SK-N-SH (cell line): ENCODE measurements at regions not wholly inside any gene's neighbourhood (a gene's known extent, or its start where the extent isn't known, plus 50 kb on each side); places are given as distances from the start of the nearest gene placed in this dataset.

Source experiments
- CTCF ChIA-PET: fragments of 300-600, 350-600 bp; formaldehyde crosslinking; extraction: SDS; loops from one replicate; lab custom pipeline; 2021; lab: Yijun Ruan, JAX
- POLR2A ChIA-PET: fragments of 350-600 bp; sonication (Branson Sonifier 250); formaldehyde crosslinking; extraction: SDS; loops from one replicate; lab custom pipeline; 2020; ENCODE audit warnings: antibody characterized with exemption, inconsistent platforms; lab: Yijun Ruan, JAX
- DNase-seq: peaks from one replicate; pipeline ENCODE4 v3.0.0; 2012
- H2AFZ ChIP-seq: fragments of 200-600 bp; sonication (generic); 2 replicates; pipeline ENCODE4 v1.8.1; 2016; ENCODE audit warnings: antibody characterized with exemption, mild to moderate bottlenecking, low read depth
- H3F3A ChIP-seq: fragments of 200-600 bp; sonication (generic); replicated peaks from 2 replicates; pipeline ENCODE3; 2016; ENCODE audit warnings: antibody characterized with exemption, mild to moderate bottlenecking; ENCODE audit not compliant: insufficient read depth
- H3K27ac ChIP-seq, 2 experiments: fragments of 200-500 bp in 1 of 2; fragments of 200-600 bp in 1 of 2; sonication (Bioruptor generic) in 1 of 2; sonication (generic), shearing (Covaris generic) in 1 of 2; 2 replicates each; pipeline versions ENCODE4 v1.5.1 to v1.6.1; 2014 to 2016; ENCODE audit warnings: low read depth in 2 of 2, inconsistent platforms in 1 of 2, low read length in 1 of 2, mild to moderate bottlenecking in 1 of 2, mixed read lengths in 1 of 2
- H3K27me3 ChIP-seq: fragments of 200-600 bp; sonication (generic), shearing (Covaris generic); 2 replicates; pipeline ENCODE4 v1.6.1; 2016; ENCODE audit warnings: mixed run types; ENCODE audit not compliant: insufficient read depth
- H3K36me3 ChIP-seq, 2 experiments: fragments of 200-500 bp in 1 of 2; fragments of 200-600 bp in 1 of 2; sonication (Bioruptor generic) in 1 of 2; sonication (generic) in 1 of 2; replicated peaks in 1 of 2; 2 replicates each; pipeline versions ENCODE3 to v1.5.1; 2014 to 2016; ENCODE audit warnings: low read length in 1 of 2, mild to moderate bottlenecking in 1 of 2; ENCODE audit not compliant: insufficient read depth in 2 of 2, control insufficient read depth in 1 of 2
- H3K4me1 ChIP-seq, 2 experiments: fragments of 200-500 bp in 1 of 2; fragments of 200-600 bp in 1 of 2; sonication (Bioruptor generic) in 1 of 2; sonication (generic), shearing (Covaris generic) in 1 of 2; 2 replicates each; pipeline versions ENCODE4 v1.5.1 to v1.6.1; 2014 to 2016; ENCODE audit warnings: low read depth in 1 of 2, low read length in 1 of 2, mixed run types in 1 of 2; ENCODE audit not compliant: insufficient read depth in 2 of 2, control insufficient read depth in 1 of 2
- H3K4me2 ChIP-seq: fragments of 200-600 bp; sonication (generic), shearing (Covaris generic); 2 replicates; pipeline ENCODE4 v1.6.1; 2017; ENCODE audit warnings: mixed run types
- H3K4me3 ChIP-seq, 2 experiments: fragments of 200-500 bp in 1 of 2; fragments of 200-600 bp in 1 of 2; sonication (Bioruptor generic) in 1 of 2; sonication (generic), shearing (Covaris generic) in 1 of 2; 2 replicates each; pipeline versions ENCODE4 v1.5.1 to v1.8.1; 2014 to 2016; ENCODE audit warnings: low read depth in 2 of 2, inconsistent platforms in 1 of 2, low read length in 1 of 2, mild to moderate bottlenecking in 1 of 2, mixed read lengths in 1 of 2, moderate library complexity in 1 of 2
- H3K79me2 ChIP-seq: fragments of 200-600 bp; sonication (generic); 2 replicates; pipeline ENCODE4 v1.8.1; 2017; ENCODE audit warnings: mild to moderate bottlenecking; ENCODE audit not compliant: insufficient read depth
- H3K9ac ChIP-seq: fragments of 200-600 bp; sonication (generic); 2 replicates; pipeline ENCODE4 v1.6.1; 2017; ENCODE audit warnings: mixed run types
- H3K9me2 ChIP-seq: fragments of 200-600 bp; sonication (generic); 2 replicates; pipeline ENCODE4 v1.6.1; 2017; ENCODE audit warnings: mixed run types
- H3K9me3 ChIP-seq: fragments of 200-600 bp; sonication (generic); 2 replicates; pipeline ENCODE4 v1.6.1; 2017; ENCODE audit warnings: mixed run types, mild to moderate bottlenecking, moderate library complexity
- H4K20me1 ChIP-seq: fragments of 200-600 bp; sonication (generic); 2 replicates; pipeline ENCODE4 v1.6.1; 2017; ENCODE audit warnings: mild to moderate bottlenecking, mixed run types; ENCODE audit not compliant: insufficient read depth
- EP300 ChIP-seq, 2 experiments: IDR thresholded peaks; 2 replicates each; pipeline versions ENCODE4 v1.4.0 to v1.6.1; 2012; ENCODE audit warnings: borderline replicate concordance in 1 of 2, low read depth in 1 of 2, low read length in 1 of 2
- EZH2phosphoT487 ChIP-seq: fragments of 200-600 bp; sonication (generic); IDR thresholded peaks from 2 replicates; pipeline ENCODE4 v1.6.1; 2017; ENCODE audit warnings: low read depth, mixed run types, mild to moderate bottlenecking, antibody characterized with exemption, moderate library complexity, borderline replicate concordance
- FOXJ3 ChIP-seq: sonication (generic); formaldehyde crosslinking; IDR thresholded peaks from 2 replicates; pipeline ENCODE4 v1.5.1; 2020; ENCODE audit warnings: mild to moderate bottlenecking, missing genetic modification reagents
- FOXM1 ChIP-seq: IDR thresholded peaks from 2 replicates; pipeline ENCODE4 v1.4.0; 2012; ENCODE audit warnings: low read depth, mild to moderate bottlenecking
- IRF3 ChIP-seq: fragments of 150-350 bp; IDR thresholded peaks from 2 replicates; pipeline ENCODE4 v1.6.1; 2016; ENCODE audit warnings: mild to moderate bottlenecking, low read depth, low read length
- MEF2A ChIP-seq: IDR thresholded peaks from 2 replicates; pipeline ENCODE4 v1.4.0; 2012; ENCODE audit warnings: low read depth, borderline replicate concordance
- MXI1 ChIP-seq: IDR thresholded peaks from 2 replicates; pipeline ENCODE4 v1.6.1; 2012; ENCODE audit warnings: mild to moderate bottlenecking, low read depth, low read length, improper control_type of control experiment
- NRF1 ChIP-seq: IDR thresholded peaks from 2 replicates; pipeline ENCODE4 v1.6.1; 2012; ENCODE audit warnings: low read depth, mild to moderate bottlenecking, low read length
- PBX3 ChIP-seq: IDR thresholded peaks from 2 replicates; pipeline ENCODE4; 2012
- POLR2AphosphoS5 ChIP-seq: IDR thresholded peaks from 2 replicates; pipeline ENCODE4 v1.6.1; 2012; ENCODE audit warnings: low read depth, low read length
- RAD21 ChIP-seq: IDR thresholded peaks from 2 replicates; pipeline ENCODE4 v1.6.1; 2012; ENCODE audit warnings: mild to moderate bottlenecking, low read length
- RFX5 ChIP-seq: IDR thresholded peaks from 2 replicates; pipeline ENCODE4 v1.6.1; 2012; ENCODE audit warnings: mild to moderate bottlenecking, improper control_type of control experiment, low read length
- RXRA ChIP-seq: IDR thresholded peaks from 2 replicates; pipeline ENCODE4 v1.4.0; 2012; ENCODE audit warnings: low read depth, mild to moderate bottlenecking, borderline replicate concordance
- SMC3 ChIP-seq: IDR thresholded peaks from 2 replicates; pipeline ENCODE4 v1.6.1; 2012; ENCODE audit warnings: low read depth, low read length, improper control_type of control experiment
- TAF1 ChIP-seq: IDR thresholded peaks from 2 replicates; pipeline ENCODE4 v1.6.1; 2012; ENCODE audit warnings: low read depth, mild to moderate bottlenecking, low read length, moderate library complexity, borderline replicate concordance
- TCF12 ChIP-seq: IDR thresholded peaks from 2 replicates; pipeline ENCODE4 v1.4.0; 2012
- TEAD4 ChIP-seq: IDR thresholded peaks from 2 replicates; pipeline ENCODE4 v1.4.0; 2012; ENCODE audit warnings: mild to moderate bottlenecking, borderline replicate concordance; ENCODE audit not compliant: insufficient read depth
- USF1 ChIP-seq: IDR thresholded peaks from 2 replicates; pipeline ENCODE4 v1.4.0; 2012; ENCODE audit warnings: low read depth, borderline replicate concordance
- YY1 ChIP-seq: IDR thresholded peaks from 2 replicates; pipeline ENCODE4 v1.4.0; 2012; ENCODE audit warnings: low read depth, mild to moderate bottlenecking
- WGBS: methylation state at CpG from one replicate; pipeline ENCODE4 v1.1.6; 2017; ENCODE audit warnings: low lambda C conversion rate; 5-methylcytosine and 5-hydroxymethylcytosine counted together
- TF ChIP-seq, protein P1 (sequence below): IDR thresholded peaks from 2 replicates; pipeline ENCODE4 v1.6.1; 2012; ENCODE audit warnings: mild to moderate bottlenecking, low read depth, low read length, moderate library complexity

DNA sequence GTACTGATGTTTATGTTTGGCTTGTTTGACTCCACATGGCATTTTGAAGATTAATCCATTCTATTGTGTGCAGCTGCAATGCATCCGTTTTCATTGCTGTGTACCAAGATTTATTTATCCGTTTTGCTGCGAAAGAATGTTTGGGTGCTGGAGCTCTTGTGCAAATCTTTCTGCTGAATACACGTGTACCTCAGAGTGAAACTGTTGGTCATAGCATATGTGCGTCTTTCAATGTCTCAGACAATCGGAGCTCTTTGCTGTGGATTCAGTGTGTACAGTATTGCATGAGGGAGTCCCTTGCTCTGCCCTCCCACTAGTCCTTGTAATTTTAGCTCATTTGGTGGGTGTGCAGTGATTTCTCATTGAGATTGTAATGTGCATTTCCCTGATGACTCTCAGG lies 545.4 kb downstream of the TBC1D22A start:
- WGBS = 55% methylated on average over 6 of the region's 6 CpGs
- Histone ChIP-seq H4K20me1 (no peaks in the 10 kb centered on the region), H3K36me3 (no peaks in the 10 kb centered on the region), H3K79me2 (no peaks in the 10 kb centered on the region), H3K9ac (no peak overlapping the region), H2AFZ (no peak overlapping the region), H3K9me2 (no peaks in the 10 kb centered on the region), H3K27me3 (no peaks in the 10 kb centered on the region), H3F3A (no peaks in the 10 kb centered on the region), H3K4me3 (no peak overlapping the region), H3K9me3 (peaks cover 3% of the 10 kb centered on the region; the same call in 1 of the 2 replicates), H3K4me2 (no peak overlapping the region), H3K27ac (no peak overlapping the region), H3K4me1 (no peaks in the 10 kb centered on the region)
- no peak for DNase-seq
- ChIA-PET POLR2A (no interaction called here), CTCF (interaction anchor here (0.9 to 2.0 kb wide), 2 partner anchors 11 to 16 kb away, joined by 4 read pairs; no protein-coding TSS in a partner anchor)
- TF ChIP-seq SMC3 (no peak), RXRA (no peak), EP300 (IDR thresholded peaks at IDR 0.05; ENCODE audit: borderline replicate concordance in 1 of 2, low read depth in 1 of 2, low read length in 1 of 2) (no peak), TEAD4 (no peak), USF1 (no peak), MEF2A (no peak), FOXM1 (no peak), NRF1 (no peak), PBX3 (no peak), YY1 (no peak), TCF12 (no peak), FOXJ3 (CRISPR knock-in tag) (no peak), RAD21 (no peak), POLR2AphosphoS5 (no peak), MXI1 (no peak), RFX5 (no peak), TAF1 (no peak), EZH2phosphoT487 (no peak), IRF3 (no peak)
- TF ChIP-seq, protein P1, sequence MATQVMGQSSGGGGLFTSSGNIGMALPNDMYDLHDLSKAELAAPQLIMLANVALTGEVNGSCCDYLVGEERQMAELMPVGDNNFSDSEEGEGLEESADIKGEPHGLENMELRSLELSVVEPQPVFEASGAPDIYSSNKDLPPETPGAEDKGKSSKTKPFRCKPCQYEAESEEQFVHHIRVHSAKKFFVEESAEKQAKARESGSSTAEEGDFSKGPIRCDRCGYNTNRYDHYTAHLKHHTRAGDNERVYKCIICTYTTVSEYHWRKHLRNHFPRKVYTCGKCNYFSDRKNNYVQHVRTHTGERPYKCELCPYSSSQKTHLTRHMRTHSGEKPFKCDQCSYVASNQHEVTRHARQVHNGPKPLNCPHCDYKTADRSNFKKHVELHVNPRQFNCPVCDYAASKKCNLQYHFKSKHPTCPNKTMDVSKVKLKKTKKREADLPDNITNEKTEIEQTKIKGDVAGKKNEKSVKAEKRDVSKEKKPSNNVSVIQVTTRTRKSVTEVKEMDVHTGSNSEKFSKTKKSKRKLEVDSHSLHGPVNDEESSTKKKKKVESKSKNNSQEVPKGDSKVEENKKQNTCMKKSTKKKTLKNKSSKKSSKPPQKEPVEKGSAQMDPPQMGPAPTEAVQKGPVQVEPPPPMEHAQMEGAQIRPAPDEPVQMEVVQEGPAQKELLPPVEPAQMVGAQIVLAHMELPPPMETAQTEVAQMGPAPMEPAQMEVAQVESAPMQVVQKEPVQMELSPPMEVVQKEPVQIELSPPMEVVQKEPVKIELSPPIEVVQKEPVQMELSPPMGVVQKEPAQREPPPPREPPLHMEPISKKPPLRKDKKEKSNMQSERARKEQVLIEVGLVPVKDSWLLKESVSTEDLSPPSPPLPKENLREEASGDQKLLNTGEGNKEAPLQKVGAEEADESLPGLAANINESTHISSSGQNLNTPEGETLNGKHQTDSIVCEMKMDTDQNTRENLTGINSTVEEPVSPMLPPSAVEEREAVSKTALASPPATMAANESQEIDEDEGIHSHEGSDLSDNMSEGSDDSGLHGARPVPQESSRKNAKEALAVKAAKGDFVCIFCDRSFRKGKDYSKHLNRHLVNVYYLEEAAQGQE = no peak
